NCI-H2171 (cell line): ENCODE measurements at regions not wholly inside any gene's neighbourhood (a gene's known extent, or its start where the extent isn't known, plus 50 kb on each side); places are given as distances from the start of the nearest gene placed in this dataset.

ENCODE experiments used
- DNase-seq: peaks from one replicate; lab custom pipeline; 2025; lab: John Stamatoyannopoulos, UW

DNA sequence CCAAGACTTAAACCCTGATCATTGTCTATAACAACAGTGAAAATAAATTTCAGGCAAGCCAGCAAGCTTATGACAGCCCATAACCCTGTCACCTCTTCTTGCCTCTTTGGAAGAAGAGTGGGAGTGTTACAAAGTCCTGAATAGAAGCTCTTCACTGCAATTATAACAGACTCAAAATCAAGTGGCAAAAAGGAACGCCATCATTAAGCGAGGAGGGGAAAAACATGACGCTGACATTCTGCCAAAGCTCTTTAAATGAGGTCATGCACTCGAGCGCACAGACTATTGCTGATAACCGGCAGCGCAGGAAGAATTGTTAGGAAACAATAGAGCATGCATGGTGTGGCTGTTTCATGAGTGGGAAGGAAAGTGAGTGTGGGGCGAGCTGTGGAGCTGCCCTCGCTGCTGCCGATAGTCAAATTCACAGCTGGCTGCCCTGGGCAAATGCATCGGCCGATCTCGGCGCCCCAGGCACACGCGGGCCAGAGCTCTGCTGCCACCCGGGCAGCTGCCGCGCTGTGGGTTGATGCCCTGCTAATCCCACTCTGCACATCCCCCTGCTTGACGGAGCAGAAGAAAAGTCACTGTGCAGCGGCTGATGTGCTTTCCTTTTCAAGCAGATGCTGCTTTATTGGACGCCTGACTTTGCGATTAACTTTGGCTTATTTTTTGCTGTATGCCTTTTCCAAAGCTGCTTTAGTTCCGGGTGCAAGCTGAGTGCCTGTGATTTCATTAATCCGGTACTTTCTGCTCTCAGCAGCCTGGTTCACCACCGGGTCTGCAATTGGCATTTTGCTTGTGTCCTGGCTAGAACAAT, 102.4 kb upstream of the ST6GALNAC5 start:
- peak; percentile 29 for DNase-seq

- no peak for DNase-seq
Measured at GRCh38 chr1:76766381-76766780, 100.9 kb upstream of the ST6GALNAC5 start.

DNA sequence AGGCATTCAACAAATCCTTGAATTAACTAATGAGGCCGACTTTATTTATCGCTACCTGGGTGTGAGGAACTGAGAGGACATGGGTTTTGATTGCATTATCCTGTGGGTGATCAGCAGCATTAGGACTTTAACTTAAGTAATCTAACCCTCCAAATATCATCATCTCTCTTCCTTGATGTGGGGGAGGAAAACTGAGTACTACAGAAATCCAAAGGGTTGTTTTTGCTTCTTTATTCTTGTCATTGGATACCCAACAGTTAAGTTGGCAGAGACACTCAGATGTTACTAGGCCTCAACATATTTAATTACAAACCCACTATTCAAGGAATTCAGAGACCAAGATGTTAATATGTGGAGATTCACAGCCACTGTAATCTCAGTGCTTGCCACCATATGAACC, 97.4 kb upstream of the ST6GALNAC5 start:
- DNase-seq: no peak

DNA sequence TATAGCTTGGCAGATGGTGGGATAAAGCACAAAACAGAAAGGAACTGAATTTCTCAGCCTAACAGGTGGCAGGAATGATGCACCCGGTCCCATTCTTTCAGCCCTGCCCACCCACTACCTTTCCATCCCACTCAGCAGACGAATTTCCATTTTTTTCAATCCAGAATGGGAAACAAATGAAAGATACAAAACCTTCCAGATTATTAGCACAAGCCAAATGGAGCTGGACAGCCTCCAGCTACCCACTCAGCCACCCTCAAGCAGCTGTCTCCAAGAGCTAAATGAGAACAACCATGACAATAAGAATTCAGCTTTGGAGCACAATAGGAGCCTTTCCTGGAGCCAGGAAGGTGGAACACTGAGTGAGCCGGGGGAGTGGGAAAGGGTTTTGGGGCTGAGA, 96.3 kb upstream of the ST6GALNAC5 start:
- peak; percentile 91 for DNase-seq

DNA sequence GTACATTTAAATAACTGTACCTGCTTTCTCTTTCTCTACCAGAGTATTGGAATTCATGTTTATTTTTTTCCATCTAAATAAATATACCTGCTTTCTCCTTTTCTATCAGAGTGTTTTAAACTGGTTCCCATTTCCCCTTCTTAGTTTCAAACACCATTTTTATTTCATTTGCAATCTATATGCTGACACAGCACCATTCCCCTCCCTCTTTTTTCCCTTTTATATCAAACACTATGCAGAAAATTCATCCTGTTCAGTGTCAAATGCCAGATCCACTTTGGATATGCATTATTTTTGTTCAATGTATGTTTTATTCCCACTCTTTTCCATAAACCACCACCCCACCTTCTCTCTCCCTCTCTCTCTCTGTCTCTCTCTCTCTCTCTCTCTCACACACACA, 85.8 kb upstream of the ST6GALNAC5 start:
- DNase-seq: no peak

GRCh38 chr1:76782809-76783208, 84.5 kb upstream of the ST6GALNAC5 start:
- no peak for DNase-seq

GRCh38 chr1:76784502-76784901, 82.8 kb upstream of the ST6GALNAC5 start:
- DNase-seq: no peak

- no peak for DNase-seq
Measured at GRCh38 chr1:76786222-76786621, 81.1 kb upstream of the ST6GALNAC5 start.

DNA sequence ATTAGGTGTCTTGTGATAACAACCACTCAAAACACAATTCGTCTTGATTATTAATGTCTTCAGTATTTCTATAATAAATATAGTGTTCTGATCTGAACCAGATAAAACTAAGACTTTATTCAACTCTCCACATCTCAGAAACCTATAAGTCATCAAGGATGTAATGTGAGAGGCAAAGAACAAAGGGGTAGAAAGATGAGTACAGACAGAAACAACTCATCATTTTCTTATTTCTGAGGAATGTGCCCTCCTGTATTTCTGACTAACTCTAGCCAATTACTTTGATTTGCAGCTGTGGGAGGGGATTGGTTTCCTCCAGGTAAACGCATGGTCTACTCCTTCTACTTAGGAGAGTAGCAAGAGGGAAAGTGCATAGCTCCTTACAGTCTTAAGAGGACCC, 73.7 kb upstream of the ST6GALNAC5 start:
- no peak for DNase-seq

GRCh38 chr1:76799700-76800099, 67.6 kb upstream of the ST6GALNAC5 start:
- no peak for DNase-seq

- DNase-seq: peak; percentile 68
Measured at GRCh38 chr1:76802094-76802493, 65.2 kb upstream of the ST6GALNAC5 start.

GRCh38 chr1:76807543-76808260, 59.6 kb upstream of the ST6GALNAC5 start:
- DNase-seq: no peak
